Lower leg skin (tissue), 4 donors: ENCODE measurements at regions not wholly inside any gene's neighbourhood (a gene's known extent, or its start where the extent isn't known, plus 50 kb on each side); places are given as distances from the start of the nearest gene placed in this dataset.
"Not testable (repeated sequence)": the region's sequence is repeated elsewhere in the genome, so short reads cannot be mapped to it uniquely, and the experiment has no call there.

Experiments used
- DNase-seq, 2 donors: peaks; one replicate each; pipeline ENCODE4 v3.0.0-alpha.2; 2019; ENCODE audit warnings: low spot score in 2 of 2
- H3K4me3 ChIP-seq: fragments of 200-600 bp; sonication (generic); 2 replicates; pipeline ENCODE4 v1.5.1; 2017; ENCODE audit warnings: mild to moderate bottlenecking, low read depth; ENCODE audit not compliant: poor library complexity, severe bottlenecking
- CTCF ChIP-seq, 3 donors: fragments of 450-650 bp; IDR thresholded peaks; one replicate each; pipeline ENCODE4 v1.5.1; 2016; ENCODE audit warnings: antibody characterized with exemption in 3 of 3, mild to moderate bottlenecking in 3 of 3, moderate library complexity in 2 of 3
- POLR2A ChIP-seq, 2 donors: fragments of 450-650 bp; IDR thresholded peaks; one replicate each; pipeline ENCODE4 v1.6.1; 2016 to 2017; ENCODE audit warnings: antibody characterized with exemption in 2 of 2, mild to moderate bottlenecking in 1 of 2, moderate library complexity in 1 of 2
- WGBS, 2 donors: methylation state at CpG; one replicate each; pipeline ENCODE4 v1.1.5; 2018; 5-methylcytosine and 5-hydroxymethylcytosine counted together
- intact Hi-C: fragments of 100-400 bp; cut with DNase I; formaldehyde crosslinking; loops from one replicate; pipeline ENCODE4 v1.15.0; 2023; ENCODE audit warnings: low total_unique reads

GRCh38 chr4:171342646-171343045 is 470.6 kb upstream of the GALNTL6 start:
- WGBS, 2 donors: 35 to 54% methylated on average over 3 of the region's 3 CpGs
- intact Hi-C loops: no loop called here
- TF ChIP-seq POLR2A (IDR thresholded peaks at IDR 0.05) (no peak), CTCF (IDR thresholded peaks at IDR 0.05) (no peak)
- no peak overlapping the region for H3K4me3 ChIP-seq
- DNase-seq: no peak

GRCh38 chr4:171340258-171340657 is 472.9 kb upstream of the GALNTL6 start:
- TF ChIP-seq CTCF (IDR thresholded peaks at IDR 0.05) (no peak), POLR2A (IDR thresholded peaks at IDR 0.05) (no peak)
- no peak overlapping the region for H3K4me3 ChIP-seq
- intact Hi-C loops: no loop called here
- WGBS, 2 donors: 84 to 92% methylated on average over 6 of the region's 6 CpGs
- no peak for DNase-seq

- 55 to 81% methylated on average over 4 of the region's 4 CpGs for WGBS, 2 donors
- intact Hi-C loops: no loop called here
- H3K4me3 ChIP-seq: no peak overlapping the region
- DNase-seq: no peak
- TF ChIP-seq CTCF (IDR thresholded peaks at IDR 0.05) (no peak), POLR2A (IDR thresholded peaks at IDR 0.05) (no peak)
Observed at GRCh38 chr4:171334549-171334948, 478.7 kb upstream of the GALNTL6 start.

GRCh38 chr4:171308661-171309060 is 504.5 kb upstream of the GALNTL6 start:
- TF ChIP-seq POLR2A (IDR thresholded peaks at IDR 0.05) (no peak), CTCF (IDR thresholded peaks at IDR 0.05) (no peak)
- intact Hi-C loops: no loop called here
- no peak overlapping the region for H3K4me3 ChIP-seq
- no peak for DNase-seq

GRCh38 chr4:171298048-171298718 is 515.0 kb upstream of the GALNTL6 start:
- DNase-seq, H3K4me3 ChIP-seq, intact Hi-C loops: not testable (repeated sequence)
- WGBS, 2 donors: 86 to 95% methylated on average over 41 to 51 of the region's 52 CpGs

- H3K4me3 ChIP-seq: no peak overlapping the region
- intact Hi-C loops: no loop called here
- TF ChIP-seq POLR2A (IDR thresholded peaks at IDR 0.05): no peak
- no peak for TF ChIP-seq CTCF (IDR thresholded peaks at IDR 0.05)
- 35 to 65% methylated on average over 3 of the region's 3 CpGs for WGBS, 2 donors
- DNase-seq: no peak
Observed at GRCh38 chr4:171288816-171289432, 524.3 kb upstream of the GALNTL6 start.
